NB4 (cell line): ENCODE measurements at regions not wholly inside any gene's neighbourhood (a gene's known extent, or its start where the extent isn't known, plus 50 kb on each side); places are given as distances from the start of the nearest gene placed in this dataset.
"Not testable (repeated sequence)": the region's sequence is repeated elsewhere in the genome, so short reads cannot be mapped to it uniquely, and the experiment has no call there.

ENCODE experiments used
- DNase-seq: peaks from one replicate; pipeline ENCODE4 v3.0.0; 2010; ENCODE audit warnings: low read depth
- H3K4me3 ChIP-seq: one replicate; pipeline ENCODE4 v1.5.1; 2011; ENCODE audit warnings: mild to moderate bottlenecking, low read depth, low read length, moderate library complexity
- MYC ChIP-seq: IDR thresholded peaks from 2 replicates; pipeline ENCODE4 v1.6.1; 2011; ENCODE audit warnings: low read depth, low read length
- POLR2A ChIP-seq: IDR thresholded peaks from 2 replicates; pipeline ENCODE4 v1.6.1; 2011; ENCODE audit warnings: mild to moderate bottlenecking; ENCODE audit not compliant: insufficient read length; ENCODE audit errors: extremely low read depth
- TF ChIP-seq, protein P1 (sequence below): IDR thresholded peaks from one replicate; pipeline ENCODE4 v1.5.1; 2012; ENCODE audit warnings: low read depth, low read length
- TF ChIP-seq, protein P2 (sequence below): IDR thresholded peaks from 2 replicates; pipeline ENCODE4 v1.6.1; 2011; ENCODE audit warnings: low read depth, low read length

DNA sequence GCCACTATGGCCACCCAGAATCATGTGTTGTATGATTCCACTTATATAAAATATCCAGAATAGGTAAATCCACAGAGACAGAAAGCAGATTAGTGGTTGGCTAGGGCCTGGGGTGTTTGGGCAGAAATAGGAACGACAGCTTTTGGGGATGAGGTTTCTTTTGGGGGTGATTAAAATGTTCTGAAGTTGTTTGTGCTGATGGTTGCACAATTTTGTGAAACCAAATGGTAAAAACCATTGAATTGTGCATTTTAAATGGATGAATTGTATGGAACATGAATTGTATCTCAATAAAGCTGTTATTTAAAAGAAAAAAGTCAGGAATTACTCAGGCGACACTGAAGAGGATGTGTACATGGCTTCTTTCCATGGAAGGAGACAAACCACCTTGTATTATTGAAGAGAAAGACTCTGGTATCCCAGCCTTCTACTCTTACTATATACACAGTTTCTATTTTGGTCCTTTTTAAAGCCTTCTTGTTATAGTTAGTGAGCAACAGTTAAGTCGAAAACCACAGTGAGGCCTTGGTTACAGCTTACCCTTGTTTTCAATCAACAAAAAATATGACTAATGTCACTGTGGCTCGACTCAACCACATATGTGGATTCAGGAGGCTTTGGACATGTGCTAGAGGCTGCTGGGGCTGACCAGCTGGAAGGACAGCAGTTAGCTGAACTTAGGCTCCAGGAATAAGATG is 57.1 kb upstream of the KMT2E start:
- peak; percentile 95 for DNase-seq
- TF ChIP-seq, protein P1, sequence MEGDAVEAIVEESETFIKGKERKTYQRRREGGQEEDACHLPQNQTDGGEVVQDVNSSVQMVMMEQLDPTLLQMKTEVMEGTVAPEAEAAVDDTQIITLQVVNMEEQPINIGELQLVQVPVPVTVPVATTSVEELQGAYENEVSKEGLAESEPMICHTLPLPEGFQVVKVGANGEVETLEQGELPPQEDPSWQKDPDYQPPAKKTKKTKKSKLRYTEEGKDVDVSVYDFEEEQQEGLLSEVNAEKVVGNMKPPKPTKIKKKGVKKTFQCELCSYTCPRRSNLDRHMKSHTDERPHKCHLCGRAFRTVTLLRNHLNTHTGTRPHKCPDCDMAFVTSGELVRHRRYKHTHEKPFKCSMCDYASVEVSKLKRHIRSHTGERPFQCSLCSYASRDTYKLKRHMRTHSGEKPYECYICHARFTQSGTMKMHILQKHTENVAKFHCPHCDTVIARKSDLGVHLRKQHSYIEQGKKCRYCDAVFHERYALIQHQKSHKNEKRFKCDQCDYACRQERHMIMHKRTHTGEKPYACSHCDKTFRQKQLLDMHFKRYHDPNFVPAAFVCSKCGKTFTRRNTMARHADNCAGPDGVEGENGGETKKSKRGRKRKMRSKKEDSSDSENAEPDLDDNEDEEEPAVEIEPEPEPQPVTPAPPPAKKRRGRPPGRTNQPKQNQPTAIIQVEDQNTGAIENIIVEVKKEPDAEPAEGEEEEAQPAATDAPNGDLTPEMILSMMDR, result no peak
- TF ChIP-seq, protein P2, sequence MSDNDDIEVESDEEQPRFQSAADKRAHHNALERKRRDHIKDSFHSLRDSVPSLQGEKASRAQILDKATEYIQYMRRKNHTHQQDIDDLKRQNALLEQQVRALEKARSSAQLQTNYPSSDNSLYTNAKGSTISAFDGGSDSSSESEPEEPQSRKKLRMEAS, result peak; percentile 87
- peak; percentile 90 for TF ChIP-seq MYC
- H3K4me3 ChIP-seq, result peak overlapping the region; percentile 1

GRCh38 chr7:104958371-104958865 is 55.6 kb upstream of the KMT2E start:
- H3K4me3 ChIP-seq, result no peak overlapping the region
- DNase-seq, result no peak
- no peak for TF ChIP-seq MYC
- no peak for TF ChIP-seq POLR2A
- TF ChIP-seq, protein P1, result no peak
- TF ChIP-seq, protein P2, result no peak

- not testable (repeated sequence) for DNase-seq
Observed at GRCh38 chr7:104959483-104959882, 54.5 kb upstream of the KMT2E start.

GRCh38 chr7:104960741-104961448 is 53.1 kb upstream of the KMT2E start:
- DNase-seq, result peak; percentile 98
- H3K4me3 ChIP-seq, result no peak overlapping the region
- peak; percentile 87 for TF ChIP-seq MYC
- no peak for TF ChIP-seq POLR2A
- TF ChIP-seq, protein P1, result no peak
- TF ChIP-seq, protein P2, result peak; percentile 86

More at GRCh38 chr7:104959483-104959882, 54.5 kb upstream of the KMT2E start:
- H3K4me3 ChIP-seq, result not testable (repeated sequence)

GRCh38 chr7:104961821-104962220 is 52.2 kb upstream of the KMT2E start:
- peak; percentile 38 for DNase-seq
- TF ChIP-seq MYC (no peak), POLR2A (no peak)
- TF ChIP-seq, protein P2, result no peak
- TF ChIP-seq, protein P1, result no peak
- no peak overlapping the region for H3K4me3 ChIP-seq

DNA sequence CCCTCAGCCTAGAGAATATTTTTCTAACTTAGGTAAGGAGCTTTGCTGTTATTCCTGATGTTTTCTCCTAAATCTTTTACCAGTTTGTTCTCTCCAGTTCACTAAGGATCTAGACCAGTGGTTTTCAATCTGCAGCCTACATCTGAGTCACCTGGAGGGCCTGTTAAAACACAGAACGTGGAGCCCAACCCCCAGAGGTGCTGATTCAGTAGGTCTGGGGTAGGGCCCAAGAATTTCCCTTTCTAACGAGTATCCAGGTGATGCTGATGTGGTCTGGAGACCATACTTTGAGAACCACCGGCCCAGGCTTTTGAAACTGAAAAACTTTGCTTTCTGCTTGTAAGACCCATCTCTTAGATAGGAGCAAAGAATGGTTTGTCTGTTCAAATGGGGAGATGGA is 51.2 kb upstream of the KMT2E start:
- TF ChIP-seq POLR2A, result no peak
- no peak for TF ChIP-seq MYC
- TF ChIP-seq, protein P1, result no peak
- TF ChIP-seq, protein P2, result no peak
- H3K4me3 ChIP-seq, result no peak overlapping the region
- no peak for DNase-seq
